Vagina (tissue), 2 donors: ENCODE measurements at regions not wholly inside any gene's neighbourhood (a gene's known extent, or its start where the extent isn't known, plus 50 kb on each side); places are given as distances from the start of the nearest gene placed in this dataset.

Experiments
- POLR2A ChIP-seq, 2 donors: fragments of 450-650 bp; IDR thresholded peaks; one replicate each; pipeline ENCODE4 v1.6.1; 2017; ENCODE audit warnings: antibody characterized with exemption in 2 of 2, mild to moderate bottlenecking in 2 of 2, moderate library complexity in 2 of 2
- POLR2AphosphoS5 ChIP-seq, 2 donors: sonication (generic); formaldehyde crosslinking; IDR thresholded peaks; one replicate each; pipeline ENCODE4 v1.9.0; 2017; ENCODE audit warnings: antibody characterized with exemption in 2 of 2, mild to moderate bottlenecking in 2 of 2, low read depth in 1 of 2; ENCODE audit not compliant: insufficient read depth in 1 of 2
- TF ChIP-seq, protein P1 (sequence below), 3 experiments: fragments of 450-650 bp in 2 of 3; fragments of 200-600 bp in 1 of 3; sonication (generic) in 1 of 3; IDR thresholded peaks; one replicate each; pipeline ENCODE4 v1.5.1; 2017 to 2019; ENCODE audit warnings: antibody characterized with exemption in 3 of 3, mild to moderate bottlenecking in 2 of 3, moderate library complexity in 2 of 3

DNA sequence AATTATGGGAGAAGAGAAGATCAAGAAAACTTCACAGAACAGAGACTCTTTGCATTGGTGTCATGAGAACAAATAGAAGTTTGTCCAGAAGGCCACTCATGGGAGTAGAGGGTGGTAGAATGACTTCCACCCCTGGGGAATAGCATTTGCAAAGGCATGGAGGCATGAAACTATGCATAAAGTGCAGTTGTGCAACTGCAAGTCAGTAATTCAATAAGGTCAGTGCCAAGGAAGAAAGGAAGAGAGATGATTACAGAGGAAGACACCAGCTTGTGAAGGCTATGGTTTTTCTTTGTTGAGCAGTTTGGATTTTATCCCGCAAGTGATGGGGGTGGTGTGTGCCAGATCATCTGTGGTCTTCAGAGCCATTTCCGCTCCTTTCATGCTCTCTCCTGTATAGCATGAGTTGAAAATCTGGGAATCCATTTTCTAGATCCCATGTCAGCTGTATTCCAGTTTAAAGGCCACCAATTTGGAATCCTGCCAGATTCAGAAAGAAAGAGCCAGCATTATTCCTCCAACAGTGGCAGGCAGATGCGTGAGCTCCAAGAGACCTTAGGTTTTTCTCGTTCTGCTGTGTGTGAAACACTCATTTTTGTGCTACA is 67.6 kb upstream of the GRIN2B start:
- TF ChIP-seq, protein P1, sequence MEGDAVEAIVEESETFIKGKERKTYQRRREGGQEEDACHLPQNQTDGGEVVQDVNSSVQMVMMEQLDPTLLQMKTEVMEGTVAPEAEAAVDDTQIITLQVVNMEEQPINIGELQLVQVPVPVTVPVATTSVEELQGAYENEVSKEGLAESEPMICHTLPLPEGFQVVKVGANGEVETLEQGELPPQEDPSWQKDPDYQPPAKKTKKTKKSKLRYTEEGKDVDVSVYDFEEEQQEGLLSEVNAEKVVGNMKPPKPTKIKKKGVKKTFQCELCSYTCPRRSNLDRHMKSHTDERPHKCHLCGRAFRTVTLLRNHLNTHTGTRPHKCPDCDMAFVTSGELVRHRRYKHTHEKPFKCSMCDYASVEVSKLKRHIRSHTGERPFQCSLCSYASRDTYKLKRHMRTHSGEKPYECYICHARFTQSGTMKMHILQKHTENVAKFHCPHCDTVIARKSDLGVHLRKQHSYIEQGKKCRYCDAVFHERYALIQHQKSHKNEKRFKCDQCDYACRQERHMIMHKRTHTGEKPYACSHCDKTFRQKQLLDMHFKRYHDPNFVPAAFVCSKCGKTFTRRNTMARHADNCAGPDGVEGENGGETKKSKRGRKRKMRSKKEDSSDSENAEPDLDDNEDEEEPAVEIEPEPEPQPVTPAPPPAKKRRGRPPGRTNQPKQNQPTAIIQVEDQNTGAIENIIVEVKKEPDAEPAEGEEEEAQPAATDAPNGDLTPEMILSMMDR (IDR thresholded peaks at IDR 0.05): no peak
- no peak for TF ChIP-seq POLR2A (IDR thresholded peaks at IDR 0.05)
- no peak for TF ChIP-seq POLR2AphosphoS5 (IDR thresholded peaks at IDR 0.05; ENCODE audit: insufficient read depth in 1 of 2, low read depth in 1 of 2)
